Loucy (cell line): ENCODE measurements at regions not wholly inside any gene's neighbourhood (a gene's known extent, or its start where the extent isn't known, plus 50 kb on each side); places are given as distances from the start of the nearest gene placed in this dataset.

ENCODE experiments used
- EZH2phosphoT487 ChIP-seq: fragments of 200-600 bp; IDR thresholded peaks from 2 replicates; pipeline ENCODE4 v1.6.1; 2018; ENCODE audit warnings: antibody characterized with exemption, mild to moderate bottlenecking, moderate library complexity, borderline replicate concordance
- TF ChIP-seq, protein P1 (sequence below): fragments of 200-600 bp; sonication (generic); conservative IDR thresholded peaks from 2 replicates; pipeline ENCODE4 v1.5.1; 2014; ENCODE audit warnings: mild to moderate bottlenecking, antibody characterized with exemption, low read length

DNA sequence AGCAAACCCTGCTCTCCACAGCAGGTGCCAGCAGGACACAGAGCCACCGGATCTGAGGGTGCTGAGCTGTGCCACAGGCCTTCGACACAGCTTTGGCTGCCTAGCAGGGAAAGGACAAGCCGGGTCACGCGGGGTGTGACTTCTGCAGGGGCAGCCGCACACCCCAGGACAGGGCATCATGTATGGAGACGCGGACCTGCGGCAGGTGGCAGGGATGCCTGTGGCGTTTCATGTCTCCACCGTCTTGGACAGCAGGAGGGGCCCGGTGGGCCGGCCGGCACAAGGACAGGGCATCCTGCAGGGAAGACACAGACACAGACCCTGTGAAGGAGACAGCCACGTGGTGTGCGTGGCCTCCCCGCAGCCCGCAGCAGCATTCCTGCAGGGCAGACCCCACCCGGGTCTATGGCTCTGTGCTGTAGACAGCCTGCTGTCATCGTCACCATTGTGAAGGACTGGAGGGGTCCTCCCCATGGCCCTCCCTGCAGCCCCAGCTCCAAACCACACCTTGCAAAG, 109.2 kb downstream of the PDGFA start:
- TF ChIP-seq, protein P1, sequence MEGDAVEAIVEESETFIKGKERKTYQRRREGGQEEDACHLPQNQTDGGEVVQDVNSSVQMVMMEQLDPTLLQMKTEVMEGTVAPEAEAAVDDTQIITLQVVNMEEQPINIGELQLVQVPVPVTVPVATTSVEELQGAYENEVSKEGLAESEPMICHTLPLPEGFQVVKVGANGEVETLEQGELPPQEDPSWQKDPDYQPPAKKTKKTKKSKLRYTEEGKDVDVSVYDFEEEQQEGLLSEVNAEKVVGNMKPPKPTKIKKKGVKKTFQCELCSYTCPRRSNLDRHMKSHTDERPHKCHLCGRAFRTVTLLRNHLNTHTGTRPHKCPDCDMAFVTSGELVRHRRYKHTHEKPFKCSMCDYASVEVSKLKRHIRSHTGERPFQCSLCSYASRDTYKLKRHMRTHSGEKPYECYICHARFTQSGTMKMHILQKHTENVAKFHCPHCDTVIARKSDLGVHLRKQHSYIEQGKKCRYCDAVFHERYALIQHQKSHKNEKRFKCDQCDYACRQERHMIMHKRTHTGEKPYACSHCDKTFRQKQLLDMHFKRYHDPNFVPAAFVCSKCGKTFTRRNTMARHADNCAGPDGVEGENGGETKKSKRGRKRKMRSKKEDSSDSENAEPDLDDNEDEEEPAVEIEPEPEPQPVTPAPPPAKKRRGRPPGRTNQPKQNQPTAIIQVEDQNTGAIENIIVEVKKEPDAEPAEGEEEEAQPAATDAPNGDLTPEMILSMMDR: no peak
- TF ChIP-seq EZH2phosphoT487: no peak
